A673 (cell line): ENCODE measurements at regions not wholly inside any gene's neighbourhood (a gene's known extent, or its start where the extent isn't known, plus 50 kb on each side); places are given as distances from the start of the nearest gene placed in this dataset.

Experiments used
- BruUV-seq: library from RNA; stranded (reverse); fragments of 400-500 nt; replicated peaks from 2 replicates; lab custom pipeline; 2021; lab: Mats Ljungman, UMichigan
- CTCF ChIA-PET: fragments of 300-600 bp; sonication (Branson Sonifier 250); formaldehyde crosslinking; loops from one replicate; lab custom pipeline; 2022; ENCODE audit warnings: antibody characterized with exemption; lab: Charles Lee
- POLR2A ChIA-PET: fragments of 300-600 bp; sonication (Branson Sonifier 250); formaldehyde crosslinking; loops from one replicate; lab custom pipeline; 2022; ENCODE audit warnings: antibody characterized with exemption; ENCODE audit not compliant: low non-redundant PET; lab: Charles Lee
- DNase-seq: peaks from one replicate; pipeline ENCODE4 v3.0.0-alpha.2; 2015; ENCODE audit warnings: low spot score
- H3K27ac ChIP-seq: fragments of 200-600 bp; sonication (generic); 2 replicates; pipeline ENCODE4 v1.5.1; 2016; ENCODE audit warnings: mixed run types, low read depth, mild to moderate bottlenecking, mixed read lengths, antibody characterized with exemption, low read length; ENCODE audit not compliant: poor library complexity, severe bottlenecking
- H3K27me3 ChIP-seq: fragments of 200-600 bp; sonication (generic); replicated peaks from 2 replicates; pipeline ENCODE4 v1.6.1; 2017; ENCODE audit warnings: mixed run types, low read depth, mild to moderate bottlenecking, mixed read lengths, antibody characterized with exemption, low read length; ENCODE audit not compliant: insufficient read depth, poor library complexity
- H3K36me3 ChIP-seq: fragments of 200-600 bp; sonication (generic); 2 replicates; pipeline ENCODE4 v1.6.1; 2016; ENCODE audit warnings: mixed run types, mild to moderate bottlenecking, mixed read lengths, antibody characterized with exemption, low read length; ENCODE audit not compliant: insufficient read depth, poor library complexity, severe bottlenecking
- H3K4me1 ChIP-seq: fragments of 200-600 bp; sonication (generic); 2 replicates; pipeline ENCODE4 v1.6.1; 2017; ENCODE audit warnings: mixed run types, mild to moderate bottlenecking, mixed read lengths, antibody characterized with exemption, low read length; ENCODE audit not compliant: insufficient read depth, poor library complexity, severe bottlenecking
- H3K4me3 ChIP-seq: fragments of 200-600 bp; sonication (generic); 2 replicates; pipeline ENCODE4 v1.5.1; 2016; ENCODE audit warnings: low read depth, mixed run types, mild to moderate bottlenecking, mixed read lengths, low read length; ENCODE audit not compliant: poor library complexity, severe bottlenecking
- H3K9me3 ChIP-seq: fragments of 200-600 bp; sonication (generic); 2 replicates; pipeline ENCODE4 v1.6.1; 2016; ENCODE audit warnings: mixed run types, low read depth, mild to moderate bottlenecking, mixed read lengths, antibody characterized with exemption, low read length; ENCODE audit not compliant: poor library complexity, severe bottlenecking
- EZH2 ChIP-seq: fragments of 200-600 bp; sonication (generic); IDR thresholded peaks from 2 replicates; pipeline ENCODE4 v1.6.1; 2017; ENCODE audit warnings: borderline replicate concordance, low read depth, mild to moderate bottlenecking, mixed read lengths, antibody characterized with exemption, low read length; ENCODE audit not compliant: poor library complexity, severe bottlenecking
- intact Hi-C: fragments of 100-400 bp; cut with micrococcal nuclease; formaldehyde crosslinking; loops from one replicate; pipeline ENCODE4 v1.10.0; 2022; ENCODE audit not compliant: unreplicated experiment
- TF ChIP-seq, protein P1 (sequence below): fragments of 300-800, 200-600 bp; sonication (generic); conservative IDR thresholded peaks from 2 replicates; pipeline ENCODE4 v1.5.1; 2017; ENCODE audit warnings: low read depth, mild to moderate bottlenecking, antibody characterized with exemption, low read length, moderate library complexity, mixed read lengths

- Histone ChIP-seq H3K36me3 (no peaks in the 10 kb centered on the region), H3K27ac (no peak overlapping the region), H3K4me1 (no peaks in the 10 kb centered on the region), H3K9me3 (no peaks in the 10 kb centered on the region), H3K27me3 (no peaks in the 10 kb centered on the region), H3K4me3 (no peak overlapping the region)
- intact Hi-C loops = no loop called here
- CTCF ChIA-PET = no interaction called here
- BruUV-seq = no TSS peak
- no peak for DNase-seq
- TF ChIP-seq, protein P1, sequence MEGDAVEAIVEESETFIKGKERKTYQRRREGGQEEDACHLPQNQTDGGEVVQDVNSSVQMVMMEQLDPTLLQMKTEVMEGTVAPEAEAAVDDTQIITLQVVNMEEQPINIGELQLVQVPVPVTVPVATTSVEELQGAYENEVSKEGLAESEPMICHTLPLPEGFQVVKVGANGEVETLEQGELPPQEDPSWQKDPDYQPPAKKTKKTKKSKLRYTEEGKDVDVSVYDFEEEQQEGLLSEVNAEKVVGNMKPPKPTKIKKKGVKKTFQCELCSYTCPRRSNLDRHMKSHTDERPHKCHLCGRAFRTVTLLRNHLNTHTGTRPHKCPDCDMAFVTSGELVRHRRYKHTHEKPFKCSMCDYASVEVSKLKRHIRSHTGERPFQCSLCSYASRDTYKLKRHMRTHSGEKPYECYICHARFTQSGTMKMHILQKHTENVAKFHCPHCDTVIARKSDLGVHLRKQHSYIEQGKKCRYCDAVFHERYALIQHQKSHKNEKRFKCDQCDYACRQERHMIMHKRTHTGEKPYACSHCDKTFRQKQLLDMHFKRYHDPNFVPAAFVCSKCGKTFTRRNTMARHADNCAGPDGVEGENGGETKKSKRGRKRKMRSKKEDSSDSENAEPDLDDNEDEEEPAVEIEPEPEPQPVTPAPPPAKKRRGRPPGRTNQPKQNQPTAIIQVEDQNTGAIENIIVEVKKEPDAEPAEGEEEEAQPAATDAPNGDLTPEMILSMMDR = no peak
- no peak for TF ChIP-seq EZH2
- POLR2A ChIA-PET = no interaction called here
These were observed 241.4 kb downstream of the ETNK1 start for GRCh38 chr12:22866406-22866805.

- no peak for DNase-seq
- H3K4me1 ChIP-seq = no peaks in the 10 kb centered on the region
- no peak overlapping the region for H3K4me3 ChIP-seq
- CTCF ChIA-PET = no interaction called here
- no peaks in the 10 kb centered on the region for H3K27me3 ChIP-seq
- no peaks in the 10 kb centered on the region for H3K36me3 ChIP-seq
- no TSS peak for BruUV-seq
- no peaks in the 10 kb centered on the region for H3K9me3 ChIP-seq
- intact Hi-C loops = no loop called here
- no peak overlapping the region for H3K27ac ChIP-seq
- no peak for TF ChIP-seq EZH2
- TF ChIP-seq, protein P1 = no peak
- POLR2A ChIA-PET = no interaction called here
These were observed 249.2 kb downstream of the ETNK1 start for GRCh38 chr12:22874151-22874550.

GRCh38 chr12:22876262-22876661, 251.3 kb downstream of the ETNK1 start:
- DNase-seq = no peak
- POLR2A ChIA-PET = no interaction called here
- H3K9me3 ChIP-seq = no peaks in the 10 kb centered on the region
- TF ChIP-seq, protein P1 = no peak
- no peak for TF ChIP-seq EZH2
- H3K4me3 ChIP-seq = no peak overlapping the region
- H3K36me3 ChIP-seq = no peaks in the 10 kb centered on the region
- H3K4me1 ChIP-seq = no peaks in the 10 kb centered on the region
- no peaks in the 10 kb centered on the region for H3K27me3 ChIP-seq
- H3K27ac ChIP-seq = no peak overlapping the region
- intact Hi-C loops = no loop called here
- CTCF ChIA-PET = no interaction called here
- BruUV-seq = no TSS peak
